K562 (cell line): ENCODE measurements at regions not wholly inside any gene's neighbourhood (a gene's known extent, or its start where the extent isn't known, plus 50 kb on each side); places are given as distances from the start of the nearest gene placed in this dataset.

Experiments used
- ATAC-seq: fragments of 200-7000 bp; cut with Tn5 transposase; 3 replicates; pipeline ENCODE4 v1.9.1; 2020; ENCODE audit warnings: moderate library complexity
- BruUV-seq: library from RNA; stranded (reverse); fragments of 400-500 nt; replicated peaks from 2 replicates; lab custom pipeline; 2021; lab: Mats Ljungman, UMichigan
- CTCF ChIA-PET: fragments of 300-600 bp; formaldehyde crosslinking; extraction: SDS; loops from one replicate; lab custom pipeline; 2021; ENCODE audit warnings: low intra/inter-chr PET ratio; lab: Yijun Ruan, JAX
- POLR2A ChIA-PET: fragments of 300-600, 350-650 bp; sonication (Branson Sonifier 250); formaldehyde crosslinking; extraction: SDS; loops from one replicate; lab custom pipeline; 2021; ENCODE audit warnings: antibody characterized with exemption, inconsistent platforms; lab: Yijun Ruan, JAX
- DNase-seq, 4 experiments: peaks; one replicate each; pipeline versions ENCODE4 v3.0.0 to v3.0.0-alpha.2; 2011 to 2018; ENCODE audit warnings: low spot score in 3 of 4, mixed read lengths in 3 of 4; ENCODE audit errors: extremely low read depth in 1 of 4
- FAIRE-seq: peaks from 2 replicates; lab custom pipeline; 2011; peaks lifted over from hg19 to GRCh38; lab: Jason Lieb, UNC
- H2AFZ ChIP-seq: 2 replicates; pipeline ENCODE4 v1.6.0; 2011; ENCODE audit warnings: low read depth, low read length, control low read depth, inconsistent platforms
- H3K27ac ChIP-seq: fragments of 200-600 bp; 3 replicates; pipeline ENCODE4 v1.8.0; 2011; ENCODE audit warnings: low read depth, mild to moderate bottlenecking, control low read depth, inconsistent platforms, low read length, moderate library complexity, mixed read lengths; ENCODE audit errors: extremely low read depth
- H3K27me3 ChIP-seq, 2 experiments: fragments of 300-600 bp in 1 of 2; 2 replicates in 1 of 2; 3 replicates in 1 of 2; pipeline versions ENCODE4 v1.6.0 to v1.8.0; 2011; ENCODE audit warnings: inconsistent platforms in 2 of 2, low read length in 2 of 2, mild to moderate bottlenecking in 1 of 2, mixed read lengths in 1 of 2, moderate library complexity in 1 of 2; ENCODE audit not compliant: control insufficient read depth in 2 of 2, insufficient read depth in 2 of 2
- H3K36me3 ChIP-seq: fragments of 300-600 bp; 3 replicates; pipeline ENCODE4 v1.8.0; 2011; ENCODE audit warnings: mild to moderate bottlenecking, low read length, inconsistent platforms; ENCODE audit not compliant: control insufficient read depth, insufficient read depth
- H3K4me1 ChIP-seq, 2 experiments: fragments of 200-600 bp in 1 of 2; replicated peaks in 1 of 2; 2 replicates in 1 of 2; 3 replicates in 1 of 2; pipeline versions ENCODE4 v1.5.1 to v1.8.0; 2011; ENCODE audit warnings: inconsistent platforms in 2 of 2, low read length in 2 of 2, mild to moderate bottlenecking in 1 of 2, mixed read lengths in 1 of 2, moderate library complexity in 1 of 2; ENCODE audit not compliant: control insufficient read depth in 2 of 2, insufficient read depth in 2 of 2
- H3K4me2 ChIP-seq: 2 replicates; pipeline ENCODE4 v1.6.1; 2011; ENCODE audit warnings: low read length, control low read depth, inconsistent platforms, mixed read lengths; ENCODE audit not compliant: insufficient read depth
- H3K4me3 ChIP-seq: fragments of 200-600 bp; sonication (generic), shearing (Covaris generic); 2 replicates; pipeline ENCODE4 v1.5.1; 2016; ENCODE audit warnings: control low read depth, inconsistent platforms
- H3K79me2 ChIP-seq: fragments of 200-600 bp; 3 replicates; pipeline ENCODE4 v1.8.0; 2011; ENCODE audit warnings: low read length, inconsistent platforms; ENCODE audit not compliant: control insufficient read depth, insufficient read depth
- H3K9ac ChIP-seq, 2 experiments: 2 replicates each; pipeline versions ENCODE4 v1.6.0 to v1.6.1; 2011; ENCODE audit warnings: low read depth in 2 of 2, low read length in 2 of 2, control low read depth in 1 of 2, inconsistent platforms in 1 of 2, mild to moderate bottlenecking in 1 of 2, mixed read lengths in 1 of 2; ENCODE audit not compliant: insufficient read depth in 1 of 2
- H3K9me1 ChIP-seq: one replicate; pipeline ENCODE4 v1.6.0; 2011; ENCODE audit warnings: inconsistent platforms, mild to moderate bottlenecking, low read length, moderate library complexity; ENCODE audit not compliant: control insufficient read depth, insufficient read depth
- H3K9me3 ChIP-seq: replicated peaks from 2 replicates; pipeline ENCODE4 v1.5.1; 2011; ENCODE audit warnings: low read depth, low read length, inconsistent platforms; ENCODE audit not compliant: control insufficient read depth, insufficient read depth
- H4K20me1 ChIP-seq: replicated peaks from 2 replicates; pipeline ENCODE4 v1.6.1; 2011; ENCODE audit warnings: low read length, inconsistent platforms, mixed read lengths; ENCODE audit not compliant: control insufficient read depth, insufficient read depth
- CREBBP ChIP-seq: IDR thresholded peaks from one replicate; pipeline ENCODE4 v1.6.1; 2012; ENCODE audit warnings: low read depth, mild to moderate bottlenecking, control low read depth, inconsistent platforms, low read length
- ERF ChIP-seq: fragments of 450-650 bp; formaldehyde crosslinking; IDR thresholded peaks from 2 replicates; pipeline ENCODE4 v1.4.0; 2020; ENCODE audit warnings: mild to moderate bottlenecking, mixed read lengths
- FOXA1 ChIP-seq: fragments of 450-650 bp; IDR thresholded peaks from 2 replicates; pipeline ENCODE4 v1.6.1; 2016; ENCODE audit warnings: mild to moderate bottlenecking, borderline replicate concordance
- FOXP4 ChIP-seq: sonication (generic); formaldehyde crosslinking; IDR thresholded peaks from 2 replicates; pipeline ENCODE4 v1.8.0; 2022; ENCODE audit warnings: mild to moderate bottlenecking, missing genetic modification reagents, borderline replicate concordance
- GTF2B ChIP-seq: IDR thresholded peaks from 2 replicates; pipeline ENCODE4 v1.6.1; 2011; ENCODE audit not compliant: insufficient read length; ENCODE audit errors: extremely low read depth
- HCFC1 ChIP-seq: IDR thresholded peaks from 2 replicates; pipeline ENCODE4 v1.6.1; 2012; ENCODE audit warnings: low read depth, low read length, improper control_type of control experiment
- MCM3 ChIP-seq: fragments of 450-650 bp; IDR thresholded peaks from 2 replicates; pipeline ENCODE4 v1.6.1; 2016
- NKRF ChIP-seq: fragments of 450-650 bp; IDR thresholded peaks from 2 replicates; pipeline ENCODE4 v1.6.1; 2016; ENCODE audit warnings: borderline replicate concordance
- PKNOX1 ChIP-seq: fragments of 450-650 bp; IDR thresholded peaks from 2 replicates; pipeline ENCODE4 v1.6.1; 2016
- RUNX1 ChIP-seq: sonication (generic); IDR thresholded peaks from 2 replicates; pipeline ENCODE4 v1.6.1; 2016; ENCODE audit warnings: antibody characterized with exemption, low read depth
- SIN3B ChIP-seq: fragments of 450-650 bp; IDR thresholded peaks from 2 replicates; pipeline ENCODE4 v1.6.1; 2017; ENCODE audit warnings: low read depth, mild to moderate bottlenecking, moderate library complexity
- SMARCE1 ChIP-seq: fragments of 450-650 bp; IDR thresholded peaks from 2 replicates; pipeline ENCODE4 v1.7.1; 2016; ENCODE audit warnings: mild to moderate bottlenecking
- SRSF1 ChIP-seq: fragments of 200-400 bp; formaldehyde crosslinking; IDR thresholded peaks from 2 replicates; pipeline ENCODE4 v1.6.1; 2017; ENCODE audit warnings: mild to moderate bottlenecking, low read depth, low read length, moderate library complexity
- TAF7 ChIP-seq: fragments of 450-650 bp; IDR thresholded peaks from 2 replicates; pipeline ENCODE4 v1.6.1; 2016; ENCODE audit warnings: missing genetic modification characterization, missing compliant biosample characterization
- ZFPM2 ChIP-seq: fragments of 250-450 bp; sonication (Bioruptor Pico); IDR thresholded peaks from 2 replicates; pipeline ENCODE4 v1.5.1; 2022; ENCODE audit warnings: mild to moderate bottlenecking
- ZNF134 ChIP-seq: fragments of 250-450 bp; sonication (Bioruptor Pico); conservative IDR thresholded peaks from 2 replicates; pipeline ENCODE4 v1.4.0; 2020
- ZNF512 ChIP-seq: IDR thresholded peaks from 2 replicates; pipeline ENCODE4 v1.6.1; 2016; ENCODE audit warnings: missing genetic modification characterization, missing compliant biosample characterization
- WGBS: fragments of 100-300 bp; shearing (Covaris generic); methylation state at CpG from one replicate; pipeline ENCODE4 v1.1.6; 2016; ENCODE audit warnings: low coverage, mixed read lengths; ENCODE audit not compliant: insufficient coverage; ENCODE audit errors: missing lambda C conversion rate; 5-methylcytosine and 5-hydroxymethylcytosine counted together
- in situ Hi-C: fragments of 300-500 bp; cut with MboI; formaldehyde crosslinking; loops from 4 replicates; pipeline ENCODE4 v1.15.0; 2018; ENCODE audit warnings: inconsistent platforms, mixed read lengths
- intact Hi-C: fragments of 100-400 bp; cut with micrococcal nuclease; formaldehyde crosslinking; loops from 2 replicates; pipeline ENCODE4 v1.14.2; 2022

- Histone ChIP-seq H3K4me2 (no peak overlapping the region), H3K79me2 (no peaks in the 10 kb centered on the region), H3K4me3 (no peak overlapping the region), H3K36me3 (no peaks in the 10 kb centered on the region), H3K9me1 (no peaks in the 10 kb centered on the region), H4K20me1 (no peaks in the 10 kb centered on the region), H3K27ac (no peak overlapping the region), H3K4me1 (no peaks in the 10 kb centered on the region), H2AFZ (no peak overlapping the region), H3K9me3 (no peaks in the 10 kb centered on the region), H3K9ac (no peak overlapping the region), H3K27me3 (peaks cover 5 to 28% of the 10 kb centered on the region in 2 experiments; a peak in 4 of 5 replicates)
- in situ Hi-C loops (no loop called here), intact Hi-C loops (no loop called here)
- no TSS peak for BruUV-seq
- under 1% methylated on average over 13 of the region's 13 CpGs for WGBS
- CTCF ChIA-PET: no interaction called here
- POLR2A ChIA-PET: no interaction called here
- no peak for ATAC-seq
- FAIRE-seq: no peak
- no peak for DNase-seq
- TF ChIP-seq HCFC1: no peak
- TF ChIP-seq FOXP4 (CRISPR knock-in tag): no peak
- TF ChIP-seq ZFPM2: no peak
- TF ChIP-seq MCM3: no peak
- TF ChIP-seq FOXA1: no peak
- no peak for TF ChIP-seq GTF2B
- TF ChIP-seq ZNF512: no peak
- TF ChIP-seq ERF (CRISPR knock-in tag): no peak
- TF ChIP-seq NKRF: no peak
- no peak for TF ChIP-seq SIN3B
- TF ChIP-seq RUNX1: no peak
- TF ChIP-seq TAF7 (tag): no peak
- TF ChIP-seq SMARCE1: no peak
- no peak for TF ChIP-seq ZNF134
- no peak for TF ChIP-seq PKNOX1
- TF ChIP-seq CREBBP: no peak
- no peak for TF ChIP-seq SRSF1
Measured at GRCh38 chr20:58001381-58001780, 227.1 kb downstream of the ANKRD60 start.
